HepG2 (cell line): ENCODE measurements at regions not wholly inside any gene's neighbourhood (a gene's known extent, or its start where the extent isn't known, plus 50 kb on each side); places are given as distances from the start of the nearest gene placed in this dataset.

Source experiments
- ATAC-seq: fragments of 200-7000 bp; cut with Tn5 transposase; 3 replicates; pipeline ENCODE4 v1.9.1; 2020; ENCODE audit warnings: mild to moderate bottlenecking, moderate library complexity
- BruUV-seq: library from RNA; stranded (reverse); fragments of 400-500 nt; replicated peaks from 2 replicates; lab custom pipeline; 2021; lab: Mats Ljungman, UMichigan
- CTCF ChIA-PET: fragments of 300-600 bp; formaldehyde crosslinking; extraction: SDS; loops from one replicate; lab custom pipeline; 2021; ENCODE audit warnings: low total read pairs, inconsistent platforms, low intra/inter-chr PET ratio; lab: Yijun Ruan, JAX
- POLR2A ChIA-PET: fragments of 350-600 bp; sonication (Branson Sonifier 250); formaldehyde crosslinking; loops from one replicate; lab custom pipeline; 2020; ENCODE audit warnings: antibody characterized with exemption, inconsistent platforms; lab: Yijun Ruan, JAX
- DNase-seq: peaks from one replicate; pipeline ENCODE4 v3.0.0-alpha.2; 2015; ENCODE audit warnings: low spot score
- FAIRE-seq: peaks from 3 replicates; lab custom pipeline; 2011; peaks lifted over from hg19 to GRCh38; lab: Jason Lieb, UNC
- H2AFZ ChIP-seq: one replicate; pipeline ENCODE4 v1.6.1; 2011; ENCODE audit warnings: low read length, inconsistent platforms
- H3K27ac ChIP-seq: fragments of 300-600 bp; 3 replicates; pipeline ENCODE4 v1.8.0; 2011; ENCODE audit warnings: mixed run types, mild to moderate bottlenecking, mixed read lengths, low read length, inconsistent platforms; ENCODE audit not compliant: insufficient read depth; ENCODE audit errors: extremely low read length
- H3K27me3 ChIP-seq, 2 experiments: fragments of 200-600 bp in 1 of 2; 2 replicates in 1 of 2; 3 replicates in 1 of 2; pipeline versions ENCODE4 v1.6.0 to v1.8.0; 2011; ENCODE audit warnings: low read length in 2 of 2, mild to moderate bottlenecking in 2 of 2, moderate library complexity in 2 of 2, inconsistent platforms in 1 of 2; ENCODE audit not compliant: insufficient read depth in 2 of 2, control insufficient read depth in 1 of 2
- H3K36me3 ChIP-seq, 2 experiments: fragments of 200-600 bp in 1 of 2; replicated peaks in 1 of 2; 2 replicates in 1 of 2; 3 replicates in 1 of 2; pipeline versions ENCODE4 v1.5.1 to v1.8.0; 2011; ENCODE audit warnings: low read length in 2 of 2, inconsistent platforms in 1 of 2; ENCODE audit not compliant: insufficient read depth in 2 of 2, control insufficient read depth in 1 of 2
- H3K4me1 ChIP-seq: 2 replicates; pipeline ENCODE4 v1.5.1; 2012; ENCODE audit warnings: low read length, inconsistent platforms; ENCODE audit not compliant: insufficient read depth
- H3K4me2 ChIP-seq: 2 replicates; pipeline ENCODE4 v1.6.0; 2011; ENCODE audit warnings: low read depth, low read length, inconsistent platforms
- H3K4me3 ChIP-seq, 3 experiments: fragments of 200-600 bp in 1 of 3; sonication (generic), shearing (Covaris generic) in 1 of 3; replicated peaks in 1 of 3; 2 replicates each; pipeline ENCODE4 v1.5.1; 2011 to 2016; ENCODE audit warnings: low read length in 3 of 3, inconsistent platforms in 2 of 3, low read depth in 2 of 3, mild to moderate bottlenecking in 2 of 3, control low read depth in 1 of 3, mixed read lengths in 1 of 3; ENCODE audit not compliant: insufficient read depth in 1 of 3
- H3K79me2 ChIP-seq: one replicate; pipeline ENCODE4 v1.6.1; 2011; ENCODE audit warnings: low read length, inconsistent platforms; ENCODE audit not compliant: insufficient read depth
- H3K9ac ChIP-seq: 2 replicates; pipeline ENCODE4 v1.6.0; 2011; ENCODE audit warnings: mild to moderate bottlenecking, low read depth, low read length, inconsistent platforms; ENCODE audit not compliant: insufficient read depth
- H3K9me3 ChIP-seq: 2 replicates; pipeline ENCODE4 v1.5.1; 2012; ENCODE audit warnings: mild to moderate bottlenecking, low read length
- H4K20me1 ChIP-seq: 2 replicates; pipeline ENCODE4 v1.6.0; 2011; ENCODE audit warnings: inconsistent platforms, mild to moderate bottlenecking, low read length, moderate library complexity; ENCODE audit not compliant: insufficient read depth
- ATAD3A ChIP-seq: sonication (generic); formaldehyde crosslinking; IDR thresholded peaks from 2 replicates; pipeline ENCODE4 v1.4.0; 2020; ENCODE audit warnings: missing genetic modification reagents
- BRCA1 ChIP-seq: sonication (generic); formaldehyde crosslinking; IDR thresholded peaks from 2 replicates; pipeline ENCODE4 v1.4.0; 2020; ENCODE audit warnings: missing genetic modification reagents
- HOXA9 ChIP-seq: sonication (generic); formaldehyde crosslinking; IDR thresholded peaks from 2 replicates; pipeline ENCODE4 v1.8.1; 2022; ENCODE audit warnings: missing genetic modification reagents, mild to moderate bottlenecking, moderate library complexity, borderline replicate concordance
- MLX ChIP-seq: IDR thresholded peaks from 2 replicates; pipeline ENCODE4 v1.6.1; 2016
- MXD1 ChIP-seq: sonication (generic); formaldehyde crosslinking; IDR thresholded peaks from 2 replicates; pipeline ENCODE4 v1.4.0; 2020; ENCODE audit warnings: mild to moderate bottlenecking, missing genetic modification reagents
- POLR2AphosphoS2 ChIP-seq: IDR thresholded peaks from 2 replicates; pipeline ENCODE4 v1.6.1; 2011; ENCODE audit warnings: low read depth, low read length, improper control_type of control experiment
- RBFOX2 ChIP-seq: fragments of 200-400 bp; formaldehyde crosslinking; IDR thresholded peaks from 2 replicates; pipeline ENCODE4 v1.6.1; 2017; ENCODE audit warnings: low read depth, mild to moderate bottlenecking, low read length
- RFXANK ChIP-seq: IDR thresholded peaks from 2 replicates; pipeline ENCODE4 v1.6.1; 2016
- STAG1 ChIP-seq: sonication (generic); formaldehyde crosslinking; IDR thresholded peaks from 2 replicates; pipeline ENCODE4 v1.4.0; 2020; ENCODE audit warnings: missing genetic modification reagents
- TGIF2 ChIP-seq: IDR thresholded peaks from 2 replicates; pipeline ENCODE4 v1.6.1; 2016; ENCODE audit warnings: control low read depth, missing compliant biosample characterization
- ZBTB3 ChIP-seq: sonication (generic); formaldehyde crosslinking; IDR thresholded peaks from 2 replicates; pipeline ENCODE4 v1.4.0; 2020; ENCODE audit warnings: low read depth, mild to moderate bottlenecking, moderate library complexity, missing genetic modification reagents, borderline replicate concordance
- ZNF292 ChIP-seq: sonication (generic); formaldehyde crosslinking; IDR thresholded peaks from 2 replicates; pipeline ENCODE4 v1.8.1; 2022; ENCODE audit warnings: mild to moderate bottlenecking, low read depth, missing genetic modification reagents, borderline replicate concordance
- ZNF496 ChIP-seq: sonication (generic); formaldehyde crosslinking; IDR thresholded peaks from 2 replicates; pipeline ENCODE4 v1.8.1; 2023; ENCODE audit warnings: mild to moderate bottlenecking, moderate library complexity, missing genetic modification reagents; ENCODE audit not compliant: insufficient replicate concordance
- ZNF619 ChIP-seq: sonication (generic); formaldehyde crosslinking; IDR thresholded peaks from 2 replicates; pipeline ENCODE4 v1.4.0; 2020; ENCODE audit warnings: mild to moderate bottlenecking, missing genetic modification reagents
- ZNF761 ChIP-seq: sonication (generic); formaldehyde crosslinking; conservative IDR thresholded peaks from 2 replicates; pipeline ENCODE4 v1.4.0; 2020; ENCODE audit warnings: mild to moderate bottlenecking, missing genetic modification reagents
- ZNF784 ChIP-seq: sonication (generic); formaldehyde crosslinking; IDR thresholded peaks from 2 replicates; pipeline ENCODE4 v1.5.1; 2020; ENCODE audit warnings: missing genetic modification reagents, mild to moderate bottlenecking, borderline replicate concordance
- ZSCAN25 ChIP-seq: sonication (generic); formaldehyde crosslinking; IDR thresholded peaks from 2 replicates; pipeline ENCODE4 v1.8.0; 2022; ENCODE audit warnings: mild to moderate bottlenecking, missing genetic modification reagents
- WGBS: methylation state at CpG from one replicate; pipeline ENCODE4 v1.1.6; 2017; ENCODE audit warnings: low lambda C conversion rate; 5-methylcytosine and 5-hydroxymethylcytosine counted together
- in situ Hi-C: cut with HindIII; loops from 2 replicates; pipeline ENCODE4 v1.10.0; 2017; ENCODE audit warnings: low pct_unique_long_range_greater_than_20kb; ENCODE audit not compliant: extremely low pct_ligation_motif_present
- intact Hi-C: fragments of 100-400 bp; cut with micrococcal nuclease; formaldehyde crosslinking; loops from one replicate; pipeline ENCODE4 v1.10.0; 2022; ENCODE audit not compliant: unreplicated experiment

- Histone ChIP-seq H3K79me2 (no peaks in the 10 kb centered on the region), H3K4me2 (no peak overlapping the region), H3K27me3 (no peaks in the 10 kb centered on the region), H3K4me3 (no peak overlapping the region), H2AFZ (no peak overlapping the region), H3K9me3 (no peaks in the 10 kb centered on the region), H4K20me1 (no peaks in the 10 kb centered on the region), H3K9ac (no peak overlapping the region), H3K27ac (no peak overlapping the region), H3K36me3 (no peaks in the 10 kb centered on the region), H3K4me1 (peaks cover 12% of the 10 kb centered on the region)
- ATAC-seq (no peak), DNase-seq (no peak), FAIRE-seq (no peak)
- in situ Hi-C loops, result no loop called here
- CTCF ChIA-PET, result no interaction called here
- intact Hi-C loops, result no loop called here
- WGBS, result 29% methylated on average over 3 of the region's 3 CpGs
- peak; percentile 19; the same call in 1 of the 2 replicates for TF ChIP-seq STAG1 (CRISPR knock-in tag)
- no peak for TF ChIP-seq POLR2AphosphoS2
- no peak for TF ChIP-seq RBFOX2
- BruUV-seq, result no TSS peak
- POLR2A ChIA-PET, result no interaction called here
These were observed 310.4 kb downstream of the GPAT3 start for GRCh38 chr4:83846193-83846830.

- H3K4me2 ChIP-seq, result no peak overlapping the region
- no peak overlapping the region for H3K9ac ChIP-seq
- 2% methylated on average over 2 of the region's 2 CpGs for WGBS
- no peak overlapping the region for H3K27ac ChIP-seq
- no peak for ATAC-seq
- CTCF ChIA-PET, result no interaction called here
- no peaks in the 10 kb centered on the region for H3K36me3 ChIP-seq
- intact Hi-C loops, result no loop called here
- POLR2A ChIA-PET, result interaction anchor here (2.0 kb wide), 1 partner anchor 11 kb away, joined by 4 read pairs; no protein-coding TSS in a partner anchor
- BruUV-seq, result no TSS peak
- no peaks in the 10 kb centered on the region for H3K79me2 ChIP-seq
- in situ Hi-C loops, result no loop called here
- no peaks in the 10 kb centered on the region for H3K9me3 ChIP-seq
- H3K4me3 ChIP-seq, result no peak overlapping the region
- no peak for DNase-seq
- H3K27me3 ChIP-seq, result no peaks in the 10 kb centered on the region
- no peaks in the 10 kb centered on the region for H4K20me1 ChIP-seq
- H2AFZ ChIP-seq, result no peak overlapping the region
- FAIRE-seq, result no peak
- H3K4me1 ChIP-seq, result no peaks in the 10 kb centered on the region
- TF ChIP-seq BRCA1 (CRISPR knock-in tag), result no peak
- TF ChIP-seq MLX (CRISPR knock-in tag), result no peak
- no peak for TF ChIP-seq ZNF761 (CRISPR knock-in tag)
- no peak for TF ChIP-seq TGIF2
- no peak for TF ChIP-seq RFXANK (CRISPR knock-in tag)
- no peak for TF ChIP-seq ATAD3A (CRISPR knock-in tag)
- TF ChIP-seq ZSCAN25 (CRISPR knock-in tag), result no peak
- no peak for TF ChIP-seq ZNF292 (CRISPR knock-in tag)
- no peak for TF ChIP-seq HOXA9 (CRISPR knock-in tag)
- no peak for TF ChIP-seq MXD1 (CRISPR knock-in tag)
- no peak for TF ChIP-seq ZNF619 (CRISPR knock-in tag)
- no peak for TF ChIP-seq ZBTB3
- TF ChIP-seq ZNF784 (CRISPR knock-in tag), result no peak
- TF ChIP-seq ZNF496 (CRISPR knock-in tag), result no peak
These were observed 303.7 kb downstream of the GPAT3 start for GRCh38 chr4:83839615-83840014.
